GM18498 (cell line): ENCODE measurements at regions not wholly inside any gene's neighbourhood (a gene's known extent, or its start where the extent isn't known, plus 50 kb on each side); places are given as distances from the start of the nearest gene placed in this dataset.

ENCODE experiments used
- ATAC-seq: cut with Tn5 transposase; IDR thresholded peaks from one replicate; pipeline ENCODE4 v1.9.1; 2021; ENCODE audit warnings: mild to moderate bottlenecking, moderate library complexity; ENCODE audit not compliant: unreplicated experiment

DNA sequence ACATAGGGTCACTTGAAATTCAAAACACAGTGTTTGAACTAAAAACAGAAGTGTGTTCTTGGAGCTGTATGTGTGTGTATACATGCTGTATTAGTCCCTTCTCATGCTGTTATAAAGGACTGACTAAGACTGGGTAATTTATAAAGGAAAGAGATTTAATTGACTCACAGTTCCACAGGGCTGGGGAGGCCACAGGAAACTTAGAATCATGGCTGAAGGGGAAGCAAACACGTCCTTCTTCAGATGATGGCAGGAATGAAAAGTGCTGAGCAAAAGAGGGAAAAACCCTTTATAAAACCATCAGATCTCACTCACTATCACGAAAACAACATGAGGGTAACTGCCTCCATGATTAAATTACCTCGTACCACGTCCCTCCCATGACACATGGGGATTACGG lies 224.1 kb downstream of the BCAT1 start:
- no peak for ATAC-seq

DNA sequence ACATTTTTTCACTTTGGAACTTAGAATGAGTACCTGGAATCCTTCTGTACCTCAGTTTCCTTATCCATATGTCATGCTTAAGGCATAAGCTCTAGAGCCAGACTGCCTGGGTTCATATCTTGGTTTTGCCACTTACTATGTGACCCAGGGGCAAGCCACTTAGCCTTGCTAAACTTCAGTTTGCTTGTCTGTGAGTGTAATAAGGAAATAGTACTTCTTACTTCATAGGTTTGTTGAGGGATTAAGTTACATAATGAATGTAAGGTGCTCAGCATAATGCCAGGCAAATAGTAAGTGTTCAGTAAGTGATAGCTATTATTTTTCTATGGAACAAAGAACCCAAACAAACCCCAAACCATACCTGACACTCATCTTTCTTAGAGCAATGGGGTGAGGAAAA lies 225.1 kb downstream of the BCAT1 start:
- ATAC-seq: no peak

GRCh38 chr12:24721191-24721590 lies 227.7 kb downstream of the BCAT1 start:
- no peak for ATAC-seq

GRCh38 chr12:24719293-24719721 lies 229.6 kb downstream of the BCAT1 start:
- peak; percentile 85 for ATAC-seq

DNA sequence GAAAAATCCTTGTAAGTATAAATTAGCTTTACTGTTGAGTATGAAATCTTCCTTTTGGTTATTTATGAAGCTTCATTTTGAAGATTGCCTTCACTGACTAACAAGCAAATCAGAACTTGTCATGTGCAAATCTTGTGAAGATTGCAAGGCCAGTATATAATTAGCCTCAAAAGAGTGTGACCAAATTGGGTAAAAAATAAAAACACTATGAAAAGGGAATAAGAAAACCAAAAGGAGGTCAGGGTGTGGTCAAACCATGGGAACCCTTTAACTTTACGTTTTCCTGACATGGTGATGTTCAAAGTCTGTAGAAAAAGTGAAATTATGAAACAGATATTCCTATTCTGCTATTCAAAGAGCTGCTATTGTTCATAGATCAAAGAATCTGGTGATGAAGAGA lies 230.3 kb downstream of the BCAT1 start:
- no peak for ATAC-seq

GRCh38 chr12:24714237-24714636 lies 234.7 kb downstream of the BCAT1 start:
- ATAC-seq: no peak

DNA sequence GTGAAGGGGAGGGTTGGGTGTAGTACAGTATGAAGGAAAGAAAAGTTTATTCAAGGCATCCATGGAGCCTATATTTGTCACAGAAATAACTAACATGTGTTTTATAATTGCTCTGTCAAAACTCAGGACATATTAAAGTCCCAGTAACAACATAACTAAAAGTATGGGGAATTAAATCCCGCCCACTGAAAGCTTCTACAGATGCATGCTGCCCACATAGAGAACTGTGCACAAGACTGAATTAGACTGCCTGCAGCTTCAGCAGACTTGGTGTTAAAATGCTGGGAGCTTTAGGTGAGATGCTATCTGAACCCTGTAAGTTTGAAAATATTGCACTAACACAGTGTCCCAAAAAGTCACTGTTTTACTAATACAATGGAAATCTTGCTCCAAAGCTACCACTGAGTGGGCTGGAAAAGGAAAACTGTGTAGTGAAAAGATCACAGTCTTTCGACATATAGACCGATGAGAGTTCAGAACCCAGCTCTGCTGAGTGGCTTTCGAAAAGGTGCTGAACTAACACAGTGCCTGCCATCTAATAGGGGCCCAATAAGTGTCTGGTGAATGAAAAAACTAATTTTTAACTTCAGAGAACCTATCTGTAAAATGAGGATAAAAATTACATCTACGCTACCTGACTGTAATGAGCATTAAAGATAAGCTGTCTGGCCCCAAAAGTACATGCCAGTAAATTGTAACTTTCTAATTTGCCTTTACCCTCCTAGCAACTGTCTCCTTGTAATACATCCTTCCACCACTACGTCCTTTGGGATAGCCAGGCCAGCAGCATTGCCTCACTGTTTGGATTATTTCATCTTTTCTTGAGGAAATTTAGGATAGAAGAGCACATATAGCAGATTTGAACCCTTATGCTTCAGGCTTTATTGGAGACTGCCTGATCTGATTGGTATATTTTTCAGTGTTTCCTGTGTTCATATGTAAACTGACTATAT lies 237.6 kb downstream of the BCAT1 start:
- ATAC-seq: no peak

DNA sequence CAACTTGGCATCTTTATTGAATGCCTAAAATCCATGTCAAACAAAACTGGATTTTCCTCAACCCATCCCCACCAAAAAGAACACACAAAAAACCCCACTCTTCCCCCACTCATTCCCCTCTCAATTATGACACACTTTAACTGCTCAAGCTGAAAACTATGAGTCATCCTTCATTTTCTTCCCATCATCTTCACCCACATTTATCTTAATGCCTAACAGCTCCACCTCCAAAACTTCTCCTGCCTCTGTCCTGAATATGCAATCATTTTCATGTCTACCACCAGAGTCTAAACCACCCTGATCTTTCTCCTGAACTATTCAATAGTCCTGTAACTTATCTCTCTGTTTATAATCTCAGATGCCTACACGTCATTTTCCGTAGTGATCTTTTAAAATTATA lies 239.7 kb downstream of the BCAT1 start:
- ATAC-seq: no peak

DNA sequence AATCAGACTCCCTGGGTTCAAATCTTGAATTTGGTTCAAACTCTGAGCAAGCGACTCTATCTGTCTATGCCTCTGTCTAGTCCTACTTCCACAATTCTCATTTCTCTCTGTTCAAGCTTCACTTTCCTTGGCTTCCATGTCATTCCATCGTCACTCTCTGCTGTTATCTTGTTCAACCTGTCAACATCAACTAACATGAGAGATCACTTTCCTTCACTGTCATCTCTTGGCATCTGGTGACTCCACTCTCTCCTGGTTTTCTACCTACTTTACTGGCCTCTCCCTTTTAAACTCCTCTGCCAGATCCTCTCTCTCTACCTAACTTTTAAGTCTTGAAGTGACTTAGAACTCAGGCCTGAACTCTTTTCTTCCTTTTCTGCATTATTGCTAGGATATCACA lies 240.2 kb downstream of the BCAT1 start:
- no peak for ATAC-seq

- no peak for ATAC-seq
Measured at GRCh38 chr12:24708043-24708442, 240.9 kb downstream of the BCAT1 start.

- no peak for ATAC-seq
Measured at GRCh38 chr12:24707334-24707733, 241.6 kb downstream of the BCAT1 start.

DNA sequence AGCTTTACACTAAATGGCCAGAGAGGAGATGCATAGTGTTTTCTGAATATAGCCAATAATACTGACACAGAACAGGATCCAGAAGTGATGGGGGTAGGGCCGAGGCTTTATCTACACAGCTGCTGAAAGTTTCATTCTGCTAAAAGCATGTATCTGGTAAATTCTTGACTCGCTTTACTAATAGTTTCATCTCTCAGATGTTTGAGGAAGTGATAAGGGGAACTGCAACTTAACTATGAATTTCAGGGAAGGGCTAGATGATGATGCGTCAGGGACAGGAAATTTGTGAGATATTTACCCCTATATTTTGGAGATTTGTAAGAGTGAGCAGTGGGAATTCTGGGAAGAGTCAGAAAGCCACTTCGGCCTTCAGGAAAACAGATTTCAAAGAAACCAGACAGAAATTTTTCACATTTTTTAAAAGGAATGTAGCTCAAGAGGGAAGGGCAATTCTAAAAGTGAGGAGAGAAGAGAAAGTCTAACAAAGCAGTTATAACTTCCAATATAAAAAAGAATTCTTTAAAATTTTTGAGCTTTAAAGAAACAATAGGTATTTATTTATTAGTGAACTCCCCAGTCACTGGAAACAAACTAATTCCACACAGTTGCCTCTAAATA lies 243.1 kb downstream of the BCAT1 start:
- peak; percentile 99 for ATAC-seq

DNA sequence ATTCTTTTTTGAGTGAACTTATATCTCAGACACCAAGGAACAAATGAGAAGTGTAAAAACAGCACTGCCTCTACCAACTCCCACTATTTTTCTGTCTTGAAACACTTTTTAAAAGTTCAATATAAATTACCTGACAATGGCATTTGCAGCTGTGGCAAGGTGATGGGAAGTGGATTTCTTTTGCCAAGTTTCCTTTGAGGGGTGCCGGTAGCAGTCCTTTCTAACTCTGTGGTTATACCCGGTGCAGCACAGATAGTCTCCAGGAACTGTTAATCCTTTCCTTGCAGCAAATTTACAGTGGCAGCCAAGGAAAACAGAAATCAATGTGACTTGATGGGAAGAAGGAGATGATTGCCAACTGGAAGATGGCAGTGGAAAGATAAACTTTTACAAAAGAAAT lies 243.7 kb downstream of the BCAT1 start:
- peak; percentile 23 for ATAC-seq

- no peak for ATAC-seq
Measured at GRCh38 chr12:24701343-24701742, 247.6 kb downstream of the BCAT1 start.

GRCh38 chr12:24698972-24699371 lies 249.9 kb downstream of the BCAT1 start:
- ATAC-seq: no peak

GRCh38 chr12:24697769-24698168 lies 251.1 kb downstream of the BCAT1 start:
- no peak for ATAC-seq

DNA sequence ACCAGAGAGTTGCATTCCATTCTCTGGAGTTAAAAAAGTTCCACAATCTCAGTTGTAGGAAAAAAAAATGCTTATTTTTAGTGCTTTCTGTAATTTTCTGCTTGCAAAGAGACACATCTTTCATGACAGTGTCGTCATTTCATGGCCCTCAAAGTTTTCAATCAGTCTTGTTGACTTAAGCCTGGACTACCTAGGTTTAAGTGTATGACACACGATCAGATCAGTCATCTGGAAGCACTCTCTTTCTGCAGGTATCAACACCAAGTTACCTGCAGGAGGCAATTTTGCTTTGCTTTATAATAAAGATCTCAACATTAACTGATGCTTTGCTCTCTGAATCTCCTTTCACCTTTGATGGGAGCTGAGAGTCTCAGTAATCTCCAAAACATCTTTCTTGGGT lies 251.6 kb downstream of the BCAT1 start:
- no peak for ATAC-seq

GRCh38 chr12:24696800-24697199 lies 252.1 kb downstream of the BCAT1 start:
- no peak for ATAC-seq

DNA sequence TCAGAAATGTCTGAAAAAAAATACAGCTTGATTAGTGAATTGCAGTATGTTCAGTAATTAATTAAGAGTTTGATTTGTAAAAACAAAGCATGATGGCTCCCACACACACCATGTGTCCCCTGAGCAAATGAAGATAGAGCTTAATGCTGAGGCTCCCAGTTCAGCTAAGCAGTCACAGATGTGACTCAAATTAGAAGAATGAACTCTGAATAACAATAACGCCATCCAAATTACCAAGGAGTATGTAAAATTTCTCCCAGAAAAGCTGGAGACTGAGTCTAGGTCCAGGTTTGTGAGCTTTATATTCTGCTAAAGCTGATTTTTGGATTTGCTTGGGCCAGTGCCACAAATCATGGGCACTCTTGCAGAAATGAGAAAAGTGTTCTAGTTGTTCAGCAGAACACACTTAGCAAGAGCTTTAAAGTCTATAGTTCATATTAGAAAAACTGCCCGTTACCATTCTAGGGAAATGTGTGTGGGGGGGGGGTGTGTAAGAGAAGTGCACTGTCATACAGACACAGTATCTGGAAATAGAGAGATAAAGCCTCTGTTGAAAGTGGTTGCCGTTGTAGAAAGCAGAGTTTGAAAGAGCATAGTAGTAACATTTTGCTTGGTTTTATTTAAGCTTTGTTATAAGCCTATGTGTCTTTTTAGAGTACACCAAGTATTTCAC lies 253.1 kb downstream of the BCAT1 start:
- ATAC-seq: no peak

DNA sequence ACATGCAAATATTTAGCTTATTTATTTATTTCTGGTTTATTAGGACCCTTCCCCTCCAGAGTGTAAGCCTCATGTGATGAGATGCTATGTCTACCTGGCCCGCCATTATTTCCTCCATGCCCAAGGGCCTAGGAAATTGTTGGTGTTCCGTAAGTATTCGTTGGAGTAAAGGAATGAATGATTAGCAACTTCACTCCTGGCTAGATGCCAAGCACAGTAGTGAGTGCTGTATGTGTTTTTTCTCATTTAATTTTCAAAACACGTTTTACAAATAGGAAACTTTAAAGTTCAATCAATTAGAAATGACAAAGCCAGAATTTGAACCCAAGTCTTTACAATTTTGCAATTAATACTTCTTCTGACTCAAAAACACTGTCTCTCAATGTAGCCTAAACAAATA lies 253.8 kb downstream of the BCAT1 start:
- no peak for ATAC-seq

GRCh38 chr12:24688601-24689000 lies 260.3 kb downstream of the BCAT1 start:
- no peak for ATAC-seq

GRCh38 chr12:24681570-24681969 lies 267.3 kb downstream of the BCAT1 start:
- ATAC-seq: no peak
